Pancreas (tissue), 10 donors: ENCODE measurements at regions not wholly inside any gene's neighbourhood (a gene's known extent, or its start where the extent isn't known, plus 50 kb on each side); places are given as distances from the start of the nearest gene placed in this dataset.
A peak's percentile ranks its signal among the peaks of the same experiment; 100 is the strongest.

Experiments
- ATAC-seq, 4 donors: fragments of 200-7000 bp; cut with Tn5 transposase; one replicate each; pipeline versions ENCODE4 v1.8.0 to v1.9.1; 2020; ENCODE audit warnings: mild to moderate bottlenecking in 4 of 4, moderate library complexity in 4 of 4
- DNase-seq, 6 donors: peaks; one replicate each; pipeline ENCODE4 v3.0.0-alpha.2; 2020
- FAIRE-seq: peaks from 2 replicates; lab custom pipeline; 2012; peaks lifted over from hg19 to GRCh38; lab: Jason Lieb, UNC
- H3K27ac ChIP-seq, 4 donors: fragments of 200-600 bp; sonication (generic); 1 replicate in 3 of 4; 2 replicates in 1 of 4; pipeline versions ENCODE4 v1.5.0 to v1.8.0; 2020
- H3K27me3 ChIP-seq, 4 donors: fragments of 200-600 bp; one replicate each; pipeline ENCODE4 v1.8.0; 2021
- H3K36me3 ChIP-seq, 3 donors: fragments of 200-600 bp; sonication (generic) in 1 of 3; one replicate each; pipeline versions ENCODE4 v1.5.0 to v1.8.0; 2020 to 2021
- H3K4me1 ChIP-seq, 3 donors: fragments of 200-600 bp; one replicate each; pipeline ENCODE4 v1.8.0; 2021
- H3K4me3 ChIP-seq, 4 donors: fragments of 200-600 bp; sonication (generic) in 2 of 4; one replicate each; pipeline versions ENCODE4 v1.5.0 to v1.8.0; 2020 to 2021
- H3K9me3 ChIP-seq, 4 donors: fragments of 200-600 bp; one replicate each; pipeline ENCODE4 v1.8.0; 2021
- WGBS, 2 donors: extraction: QIAGEN DNeasy Blood & Tissue Kit; methylation state at CpG; one replicate each; pipeline ENCODE4 v1.1.7; 2013; 5-methylcytosine and 5-hydroxymethylcytosine counted together
- intact Hi-C, 3 donors: fragments of 100-400 bp; cut with DNase I; formaldehyde crosslinking; loops; one replicate each; pipeline versions ENCODE4 v1.11.1 to v1.14.2; 2022
- TF ChIP-seq, protein P1 (sequence below), 4 donors: fragments of 200-600 bp; sonication (generic) in 3 of 4; IDR thresholded peaks; one replicate each; pipeline versions ENCODE4 v1.5.0 to v1.8.0; 2021; ENCODE audit warnings: antibody characterized with exemption in 4 of 4
- donor health status: healthy with polysubstance abuse.
- donor health status: DM: no; HTN: no; CAD: no; lungs with moderate emphysema.
- donor health status: DM: no; HTN: no; CAD: no.
- donor health status: control.
- donor health status: control.
- donor health status: Bipolar disorder and iron deficiency.
- donor health status: DM: yes; HTN: yes; CAD: no.
- donor health status: DM: no; HTN: no; CAD: no.
- donor health status: DM: no; HTN: no; CAD: no.
- donor health status: DM: yes; HTN: yes; CAD: no.

- Histone ChIP-seq H3K36me3 (no peaks in the 10 kb centered on the region), H3K4me1 (no peaks in the 10 kb centered on the region), H3K4me3 (no peak overlapping the region), H3K27me3 (no peaks in the 10 kb centered on the region), H3K9me3 (no peaks in the 10 kb centered on the region), H3K27ac (no peak overlapping the region)
- DNase-seq (no peak), ATAC-seq (peak in 1 of 4 donors; percentile 47), FAIRE-seq (no peak)
- TF ChIP-seq, protein P1, sequence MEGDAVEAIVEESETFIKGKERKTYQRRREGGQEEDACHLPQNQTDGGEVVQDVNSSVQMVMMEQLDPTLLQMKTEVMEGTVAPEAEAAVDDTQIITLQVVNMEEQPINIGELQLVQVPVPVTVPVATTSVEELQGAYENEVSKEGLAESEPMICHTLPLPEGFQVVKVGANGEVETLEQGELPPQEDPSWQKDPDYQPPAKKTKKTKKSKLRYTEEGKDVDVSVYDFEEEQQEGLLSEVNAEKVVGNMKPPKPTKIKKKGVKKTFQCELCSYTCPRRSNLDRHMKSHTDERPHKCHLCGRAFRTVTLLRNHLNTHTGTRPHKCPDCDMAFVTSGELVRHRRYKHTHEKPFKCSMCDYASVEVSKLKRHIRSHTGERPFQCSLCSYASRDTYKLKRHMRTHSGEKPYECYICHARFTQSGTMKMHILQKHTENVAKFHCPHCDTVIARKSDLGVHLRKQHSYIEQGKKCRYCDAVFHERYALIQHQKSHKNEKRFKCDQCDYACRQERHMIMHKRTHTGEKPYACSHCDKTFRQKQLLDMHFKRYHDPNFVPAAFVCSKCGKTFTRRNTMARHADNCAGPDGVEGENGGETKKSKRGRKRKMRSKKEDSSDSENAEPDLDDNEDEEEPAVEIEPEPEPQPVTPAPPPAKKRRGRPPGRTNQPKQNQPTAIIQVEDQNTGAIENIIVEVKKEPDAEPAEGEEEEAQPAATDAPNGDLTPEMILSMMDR (IDR thresholded peaks at IDR 0.05), result no peak
- intact Hi-C loops, result no loop called here
These were observed 558.2 kb upstream of the LINC00305 start for GRCh38 chr18:64707052-64707451.

DNA sequence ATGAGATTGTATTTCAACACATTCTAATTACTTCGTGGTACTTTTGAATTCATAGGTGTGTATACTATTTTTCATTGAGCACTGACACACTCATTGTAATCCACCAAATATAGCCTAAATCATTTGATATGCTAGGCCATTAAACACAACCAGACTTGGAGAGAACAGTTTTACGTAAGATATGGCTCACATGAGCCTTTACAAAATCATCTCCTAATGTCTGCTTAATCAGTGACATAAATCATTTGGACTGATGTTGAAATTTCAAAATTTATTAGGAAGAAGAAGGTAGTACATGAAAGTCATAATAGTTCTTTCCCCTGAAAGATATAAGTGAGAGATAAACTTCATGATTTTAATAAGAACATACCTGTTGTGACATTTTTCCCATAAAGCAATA, 550.2 kb upstream of the LINC00305 start:
- H3K4me3 ChIP-seq, result no peak overlapping the region
- intact Hi-C loops, result no loop called here
- no peaks in the 10 kb centered on the region for H3K27me3 ChIP-seq
- no peaks in the 10 kb centered on the region for H3K4me1 ChIP-seq
- 71 to 76% methylated on average over 2 of the region's 2 CpGs for WGBS, 2 donors
- FAIRE-seq (no peak), DNase-seq (no peak), ATAC-seq (no peak)
- no peaks in the 10 kb centered on the region for H3K36me3 ChIP-seq
- TF ChIP-seq, protein P1 (IDR thresholded peaks at IDR 0.05), result no peak
- H3K9me3 ChIP-seq, result no peaks in the 10 kb centered on the region
- H3K27ac ChIP-seq, result no peak overlapping the region

GRCh38 chr18:64695851-64696553, 547.1 kb upstream of the LINC00305 start:
- ATAC-seq (no peak), DNase-seq (no peak), FAIRE-seq (no peak)
- Histone ChIP-seq H3K4me1 (no peaks in the 10 kb centered on the region), H3K4me3 (no peak overlapping the region), H3K9me3 (no peaks in the 10 kb centered on the region), H3K27me3 (no peaks in the 10 kb centered on the region), H3K27ac (no peak overlapping the region), H3K36me3 (no peaks in the 10 kb centered on the region)
- TF ChIP-seq, protein P1 (IDR thresholded peaks at IDR 0.05), result no peak
- WGBS, 2 donors, result 76 to 79% methylated on average over 9 of the region's 9 CpGs
- intact Hi-C loops, result no loop called here

- Histone ChIP-seq H3K4me3 (no peak overlapping the region), H3K27me3 (no peaks in the 10 kb centered on the region), H3K36me3 (no peaks in the 10 kb centered on the region), H3K4me1 (no peaks in the 10 kb centered on the region), H3K9me3 (no peaks in the 10 kb centered on the region), H3K27ac (no peak overlapping the region)
- intact Hi-C loops, result no loop called here
- WGBS, 2 donors, result 59 to 73% methylated on average over 4 of the region's 4 CpGs
- DNase-seq, result no peak
- ATAC-seq, result no peak
- FAIRE-seq, result no peak
- TF ChIP-seq, protein P1 (IDR thresholded peaks at IDR 0.05), result no peak
These were observed 544.9 kb upstream of the LINC00305 start for GRCh38 chr18:64693766-64694165.

DNA sequence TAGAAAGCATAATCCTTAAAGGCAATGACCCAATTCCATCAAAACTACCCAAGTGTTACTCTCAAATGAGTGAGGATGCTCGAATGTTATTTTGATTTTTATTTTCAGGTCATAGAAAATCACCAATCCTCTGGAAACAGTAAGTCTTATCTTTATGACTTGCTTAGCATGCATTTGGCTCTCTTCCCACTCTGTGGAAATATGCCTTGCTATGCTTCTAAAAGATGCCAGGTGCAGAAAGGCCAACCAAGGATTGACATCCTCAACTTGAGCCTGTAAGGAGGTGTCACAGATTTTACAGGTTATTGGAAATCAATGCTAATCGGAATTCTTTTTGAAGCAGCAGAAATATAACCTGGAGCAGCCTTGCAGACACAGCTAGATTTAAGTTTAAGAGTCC, 543.9 kb upstream of the LINC00305 start:
- WGBS, 2 donors, result 55 to 68% methylated on average over 2 of the region's 2 CpGs
- no peak for FAIRE-seq
- Histone ChIP-seq H3K27me3 (no peaks in the 10 kb centered on the region), H3K9me3 (no peaks in the 10 kb centered on the region), H3K36me3 (no peaks in the 10 kb centered on the region), H3K4me3 (no peak overlapping the region), H3K4me1 (no peaks in the 10 kb centered on the region), H3K27ac (no peak overlapping the region)
- intact Hi-C loops, result no loop called here
- TF ChIP-seq, protein P1 (IDR thresholded peaks at IDR 0.05), result no peak
- ATAC-seq, result no peak
- DNase-seq, result no peak
